Stimulated activated naive CD8-positive, alpha-beta T cell treated with anti-CD3 and anti-CD28 coated beads, Interleukin-15, amount 100 ng/mL, for 72 hours (primary cell): ENCODE measurements at regions not wholly inside any gene's neighbourhood (a gene's known extent, or its start where the extent isn't known, plus 50 kb on each side); places are given as distances from the start of the nearest gene placed in this dataset.

Experiments used
- ATAC-seq: fragments of 150-1000 bp; cut with Tn5 transposase; 2 replicates; pipeline ENCODE4 v1.10.0; 2021; ENCODE audit warnings: mild to moderate bottlenecking, moderate library complexity
- DNase-seq, 2 donors: peaks; one replicate each; pipeline ENCODE4 v3.0.0; 2021 to 2022
- H3K27ac Mint-ChIP-seq, 2 donors: one replicate each; pipeline ENCODE4 v1.8.0; 2022; ENCODE audit warnings: mild to moderate bottlenecking in 2 of 2, mixed read lengths in 2 of 2, moderate library complexity in 2 of 2
- H3K27me3 Mint-ChIP-seq: one replicate; pipeline ENCODE4 v1.8.0; 2022; ENCODE audit warnings: mixed read lengths
- H3K4me1 Mint-ChIP-seq: one replicate; pipeline ENCODE4 v1.8.0; 2022; ENCODE audit warnings: mild to moderate bottlenecking, mixed read lengths
- H3K4me3 Mint-ChIP-seq, 2 donors: one replicate each; pipeline ENCODE4 v1.8.0; 2022; ENCODE audit warnings: mild to moderate bottlenecking in 2 of 2, mixed read lengths in 2 of 2, moderate library complexity in 1 of 2
- H3K9me3 Mint-ChIP-seq, 2 donors: one replicate each; pipeline ENCODE4 v1.8.0; 2022; ENCODE audit warnings: mixed read lengths in 2 of 2

DNA sequence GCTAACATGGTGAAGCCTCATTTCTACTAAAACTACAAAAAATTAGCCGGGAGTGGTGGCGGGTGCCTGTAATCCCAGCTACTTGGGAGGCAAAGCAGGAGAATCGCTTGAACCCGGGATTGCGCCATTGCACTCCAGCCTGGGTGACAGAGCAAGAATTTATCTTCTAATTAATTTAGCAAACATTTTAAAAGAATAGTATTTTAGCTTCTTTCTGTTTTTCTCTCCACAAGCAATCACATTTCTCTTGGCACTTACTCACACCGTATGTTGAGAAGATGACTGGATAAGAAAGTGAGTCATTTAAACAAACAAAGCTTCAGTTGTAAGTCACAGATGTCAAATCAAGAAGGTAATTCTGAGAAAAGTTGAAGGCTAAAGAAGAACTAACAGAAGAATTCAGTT lies 264.0 kb downstream of the ARL4A start:
- ATAC-seq = no peak
- H3K9me3 Mint-ChIP-seq = no peaks in the 10 kb centered on the region
- no peak for DNase-seq
- H3K4me3 Mint-ChIP-seq = no peak overlapping the region
- no peaks in the 10 kb centered on the region for H3K4me1 Mint-ChIP-seq
- no peaks in the 10 kb centered on the region for H3K27me3 Mint-ChIP-seq
- no peak overlapping the region for H3K27ac Mint-ChIP-seq

DNA sequence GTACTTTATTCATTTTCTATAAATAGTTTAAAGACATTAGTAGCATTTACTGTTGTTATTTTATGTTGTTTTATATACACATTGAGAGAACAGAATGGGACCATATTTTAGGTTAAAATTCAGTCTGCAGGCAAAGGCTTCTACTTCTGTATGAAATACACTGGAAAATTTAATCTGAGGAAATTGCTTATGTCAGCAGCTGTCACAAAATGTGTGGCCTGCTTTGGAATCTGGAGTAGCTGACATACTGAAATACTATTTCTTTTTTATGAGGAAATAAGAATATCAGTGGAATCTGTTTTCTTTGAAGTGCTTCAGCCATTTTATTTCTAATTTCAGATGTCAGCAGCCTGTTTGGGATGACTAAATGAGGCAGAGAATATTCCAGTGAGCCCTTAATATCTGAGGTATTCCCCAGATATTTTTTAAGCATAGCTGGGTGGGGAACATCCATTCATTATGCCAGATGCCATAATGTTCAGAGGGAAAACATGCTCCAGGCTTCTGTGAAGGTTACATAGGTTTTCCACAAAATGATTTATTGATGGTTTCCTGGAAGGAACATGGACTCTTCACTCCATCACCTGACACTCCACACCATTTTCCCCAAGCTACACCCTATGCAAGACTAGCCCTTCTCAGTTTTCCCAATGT lies 267.1 kb downstream of the ARL4A start:
- Mint-ChIP-seq H3K4me1 (no peaks in the 10 kb centered on the region), H3K27ac (no peak overlapping the region), H3K9me3 (no peaks in the 10 kb centered on the region), H3K4me3 (no peak overlapping the region), H3K27me3 (peaks cover 3% of the 10 kb centered on the region)
- no peak for ATAC-seq
- DNase-seq = no peak

DNA sequence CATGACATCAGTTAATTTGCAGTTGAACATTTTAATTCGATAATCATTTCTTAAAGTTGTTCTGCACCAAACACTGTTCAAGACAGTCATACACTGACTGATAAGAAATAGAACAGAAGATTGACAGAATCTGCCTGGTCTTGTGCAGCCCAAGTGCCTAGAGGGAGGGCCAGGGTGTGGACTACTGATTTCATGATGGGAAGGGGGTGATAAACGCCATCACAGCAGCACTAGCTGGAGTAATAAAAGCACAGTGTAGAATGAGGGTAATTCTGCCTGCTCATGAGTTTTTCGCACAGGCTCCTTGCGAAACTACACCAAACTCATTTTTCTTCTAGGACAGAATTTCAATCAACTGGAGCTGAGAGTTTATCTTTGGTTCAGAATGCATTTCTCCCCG lies 270.1 kb downstream of the ARL4A start:
- H3K4me3 Mint-ChIP-seq = no peak overlapping the region
- H3K27ac Mint-ChIP-seq = no peak overlapping the region

DNA sequence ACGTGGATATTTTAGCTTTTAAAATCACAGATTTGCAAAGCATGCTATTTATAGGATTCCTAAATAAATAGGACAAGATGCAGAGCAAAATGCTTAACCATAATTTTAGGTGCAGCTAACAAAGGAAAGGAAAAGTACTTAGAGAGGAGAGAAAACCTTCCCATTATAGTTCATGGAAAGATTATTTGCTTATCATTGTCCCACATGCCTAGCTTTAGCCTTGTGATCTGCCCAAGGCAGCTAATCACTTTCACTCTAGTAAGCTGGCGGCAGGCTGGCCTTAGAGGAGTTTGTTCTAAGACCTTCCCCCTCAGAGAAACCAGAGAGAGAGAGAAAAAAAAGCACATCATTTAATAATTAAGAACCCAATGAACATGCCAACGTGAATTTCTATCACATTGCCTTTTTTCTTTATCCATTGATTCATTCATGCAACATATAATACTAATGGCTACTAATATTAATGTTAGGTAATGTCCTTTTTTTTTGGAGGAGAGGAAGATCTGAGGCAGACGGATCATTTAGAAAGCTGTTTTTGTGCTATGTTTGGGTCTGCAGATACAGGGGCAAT lies 274.6 kb downstream of the ARL4A start:
- peaks cover 13% of the 10 kb centered on the region for H3K27me3 Mint-ChIP-seq
- DNase-seq (no peak), ATAC-seq (no peak)
- no peaks in the 10 kb centered on the region for H3K9me3 Mint-ChIP-seq
- no peak overlapping the region for H3K27ac Mint-ChIP-seq
- H3K4me3 Mint-ChIP-seq = no peak overlapping the region
- no peaks in the 10 kb centered on the region for H3K4me1 Mint-ChIP-seq

More for the DNA sequence above, 270.1 kb downstream of the ARL4A start:
- no peak for DNase-seq
- H3K9me3 Mint-ChIP-seq = no peaks in the 10 kb centered on the region
- H3K4me1 Mint-ChIP-seq = no peaks in the 10 kb centered on the region
- H3K27me3 Mint-ChIP-seq = peaks cover 13% of the 10 kb centered on the region
- no peak for ATAC-seq

DNA sequence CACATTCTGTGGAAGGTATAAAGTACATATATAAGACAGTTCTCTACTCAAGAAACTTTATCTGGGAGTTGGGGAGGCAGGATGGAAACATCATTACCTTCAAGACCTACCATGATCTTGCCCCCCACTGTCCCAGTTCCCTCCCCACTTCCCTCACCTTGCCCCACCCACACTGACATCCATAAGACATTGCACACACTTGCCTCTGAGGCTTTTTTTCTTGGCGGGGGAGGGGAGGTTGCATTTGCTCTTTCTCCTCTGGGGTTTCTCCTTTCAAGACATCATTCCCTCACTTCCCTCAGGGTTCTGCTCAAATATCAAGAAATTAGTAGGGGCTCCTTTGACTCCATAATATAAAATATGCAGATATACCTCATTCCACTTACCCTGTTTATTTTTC lies 276.0 kb downstream of the ARL4A start:
- ATAC-seq (no peak), DNase-seq (no peak)
- no peak overlapping the region for H3K4me3 Mint-ChIP-seq
- no peaks in the 10 kb centered on the region for H3K9me3 Mint-ChIP-seq
- no peaks in the 10 kb centered on the region for H3K4me1 Mint-ChIP-seq
- H3K27ac Mint-ChIP-seq = no peak overlapping the region
- H3K27me3 Mint-ChIP-seq = peaks cover 13% of the 10 kb centered on the region

DNA sequence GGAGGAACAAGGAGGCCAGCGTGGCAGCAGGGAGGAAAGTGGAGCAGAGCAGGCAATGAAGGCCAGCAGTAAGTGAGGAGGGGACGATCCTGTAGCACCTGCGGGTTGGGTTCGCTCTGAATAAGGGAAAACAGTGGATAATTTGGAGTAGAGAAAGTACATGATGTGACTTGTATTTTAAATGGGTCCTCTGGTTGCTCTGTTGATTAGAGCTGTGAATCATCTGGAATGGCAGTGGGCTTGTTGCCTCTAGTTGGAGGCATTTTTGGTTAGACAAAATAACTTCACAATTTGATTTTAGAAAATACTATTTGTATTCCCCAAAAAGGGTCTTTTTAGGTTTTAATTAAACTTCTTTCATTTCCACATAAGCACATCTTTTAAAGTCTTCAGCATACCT lies 277.4 kb downstream of the ARL4A start:
- Mint-ChIP-seq H3K4me1 (no peaks in the 10 kb centered on the region), H3K9me3 (no peaks in the 10 kb centered on the region), H3K4me3 (no peak overlapping the region), H3K27ac (no peak overlapping the region), H3K27me3 (peaks cover 7% of the 10 kb centered on the region)
- ATAC-seq = no peak
- DNase-seq = no peak

DNA sequence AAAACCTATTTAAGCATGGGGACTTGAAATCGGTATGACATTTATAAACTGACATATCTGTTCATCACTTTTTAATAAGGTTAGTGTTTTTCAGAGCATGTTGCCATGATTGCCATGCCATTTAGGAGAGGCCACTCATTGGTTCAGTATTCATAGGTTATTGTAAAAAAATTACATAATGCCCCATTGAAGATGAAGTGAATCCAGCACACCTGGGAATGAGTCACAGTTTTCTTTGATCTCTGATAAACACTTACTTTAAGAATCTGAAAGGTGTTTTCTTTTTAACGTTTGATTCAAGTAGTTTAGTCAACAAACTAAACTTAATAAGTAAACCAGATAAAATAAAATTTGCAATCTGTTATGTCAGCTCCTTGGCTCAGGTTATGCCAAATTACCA lies 278.3 kb downstream of the ARL4A start:
- Mint-ChIP-seq H3K4me3 (no peak overlapping the region), H3K27ac (no peak overlapping the region), H3K4me1 (no peaks in the 10 kb centered on the region), H3K27me3 (peaks cover 6% of the 10 kb centered on the region), H3K9me3 (no peaks in the 10 kb centered on the region)
- DNase-seq (no peak), ATAC-seq (no peak)

DNA sequence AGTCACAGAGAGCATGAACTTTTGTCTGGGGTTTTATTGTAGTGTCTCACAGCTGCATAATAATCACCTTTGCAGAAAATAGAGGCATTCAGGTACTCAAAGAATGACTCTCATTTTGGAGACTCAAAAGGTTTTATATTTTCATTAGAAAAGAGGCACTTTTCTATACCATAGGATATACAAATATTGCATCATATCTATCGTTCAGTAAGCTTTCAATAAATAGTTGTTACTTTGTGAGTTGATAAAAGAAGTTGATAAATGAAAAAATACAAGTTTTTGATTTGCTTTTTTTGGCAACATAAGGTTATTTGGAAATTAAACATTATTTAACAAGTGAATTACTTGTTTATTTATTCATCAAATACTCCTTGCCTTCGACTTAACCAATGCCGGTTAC lies 279.9 kb downstream of the ARL4A start:
- no peak overlapping the region for H3K27ac Mint-ChIP-seq
- no peaks in the 10 kb centered on the region for H3K27me3 Mint-ChIP-seq
- no peak for DNase-seq
- no peak for ATAC-seq
- H3K9me3 Mint-ChIP-seq = no peaks in the 10 kb centered on the region
- H3K4me3 Mint-ChIP-seq = no peak overlapping the region
- no peaks in the 10 kb centered on the region for H3K4me1 Mint-ChIP-seq

DNA sequence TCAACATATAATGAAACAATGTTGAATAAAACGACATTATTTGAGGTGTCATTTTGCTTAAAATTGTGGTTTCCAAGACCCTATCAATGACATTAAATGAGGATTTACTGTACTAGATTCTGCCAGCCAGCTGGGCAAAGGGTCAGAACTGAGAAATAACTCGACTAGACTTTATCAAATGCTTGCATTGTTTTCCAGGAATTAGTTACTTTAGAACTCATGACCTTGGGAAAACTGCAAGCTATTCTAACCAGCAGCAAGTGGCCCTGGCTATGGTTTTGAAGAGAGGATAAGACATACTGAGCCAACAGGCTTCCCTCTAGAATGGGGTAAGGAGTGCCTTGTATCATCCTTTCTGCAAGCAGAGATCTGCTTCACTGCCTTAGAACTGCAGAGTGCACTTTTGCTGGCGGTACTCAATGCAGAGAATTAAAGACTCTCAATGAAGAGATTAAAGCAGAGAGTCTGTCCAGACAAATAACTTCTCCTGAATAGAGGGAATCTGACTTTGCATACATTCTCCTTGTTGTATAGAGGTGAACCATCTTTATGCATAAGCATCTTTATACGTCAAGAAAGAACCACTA lies 281.5 kb downstream of the ARL4A start:
- no peak overlapping the region for H3K27ac Mint-ChIP-seq
- no peak for ATAC-seq
- H3K27me3 Mint-ChIP-seq = no peaks in the 10 kb centered on the region

DNA sequence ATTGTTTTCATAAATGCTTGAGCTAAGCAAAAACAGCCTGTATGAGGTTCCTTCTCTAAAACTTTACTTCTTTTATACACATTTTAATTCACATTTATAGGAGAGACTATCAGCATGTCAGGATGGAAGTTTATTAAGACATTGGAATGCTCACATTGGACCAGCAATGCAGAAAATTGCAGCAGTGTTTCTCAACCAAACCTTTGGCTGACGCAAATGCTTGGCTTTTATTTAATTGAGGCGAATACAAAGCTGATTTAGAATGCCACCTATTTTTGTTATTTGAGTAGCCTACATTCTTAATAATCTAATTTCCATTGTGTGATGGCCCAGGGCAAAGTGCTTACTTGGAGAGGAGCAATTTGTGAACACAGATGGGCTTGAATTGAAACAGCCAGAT lies 283.2 kb downstream of the ARL4A start:
- Mint-ChIP-seq H3K4me3 (no peak overlapping the region), H3K27ac (no peak overlapping the region), H3K9me3 (no peaks in the 10 kb centered on the region), H3K27me3 (no peaks in the 10 kb centered on the region), H3K4me1 (no peaks in the 10 kb centered on the region)
- ATAC-seq = no peak
- no peak for DNase-seq

More for the DNA sequence above, 281.5 kb downstream of the ARL4A start:
- no peak for DNase-seq
- Mint-ChIP-seq H3K4me3 (no peak overlapping the region), H3K4me1 (no peaks in the 10 kb centered on the region), H3K9me3 (no peaks in the 10 kb centered on the region)

DNA sequence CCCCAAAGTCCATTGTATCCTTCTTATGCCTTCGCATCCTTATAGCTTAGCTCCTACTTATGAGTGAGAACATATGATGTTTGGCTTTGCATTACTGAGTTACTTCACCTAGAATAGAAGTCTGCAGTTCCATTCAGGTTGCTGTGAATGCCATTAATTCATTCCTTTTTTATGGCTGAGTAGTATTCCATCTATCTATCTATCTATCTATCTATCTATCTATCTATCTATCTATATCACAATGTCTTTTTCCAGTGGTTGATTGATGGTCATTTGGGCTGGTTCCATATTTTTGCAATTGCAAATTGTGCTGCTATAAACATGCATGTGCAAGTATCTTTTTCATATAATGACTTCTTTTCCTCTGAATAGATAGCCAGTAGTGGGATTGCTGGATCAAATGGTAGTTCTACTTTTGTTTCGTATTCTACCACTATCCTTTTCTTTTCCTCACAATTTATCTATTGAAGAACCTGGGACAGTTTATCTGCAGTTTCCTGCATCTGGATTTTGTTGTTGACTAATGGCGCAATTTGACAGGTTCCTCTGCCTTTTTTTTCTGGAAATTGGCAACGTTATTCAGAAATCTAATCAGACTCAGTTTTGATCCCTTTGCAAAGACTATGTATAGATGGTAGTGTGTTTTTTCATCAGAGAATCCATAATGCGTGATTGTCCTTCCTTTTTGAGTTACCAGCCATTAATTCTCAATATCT lies 287.2 kb downstream of the ARL4A start:
- Mint-ChIP-seq H3K27me3 (no peaks in the 10 kb centered on the region), H3K9me3 (no peaks in the 10 kb centered on the region), H3K27ac (no peak overlapping the region), H3K4me3 (no peak overlapping the region), H3K4me1 (no peaks in the 10 kb centered on the region)
- ATAC-seq (no peak), DNase-seq (no peak)

DNA sequence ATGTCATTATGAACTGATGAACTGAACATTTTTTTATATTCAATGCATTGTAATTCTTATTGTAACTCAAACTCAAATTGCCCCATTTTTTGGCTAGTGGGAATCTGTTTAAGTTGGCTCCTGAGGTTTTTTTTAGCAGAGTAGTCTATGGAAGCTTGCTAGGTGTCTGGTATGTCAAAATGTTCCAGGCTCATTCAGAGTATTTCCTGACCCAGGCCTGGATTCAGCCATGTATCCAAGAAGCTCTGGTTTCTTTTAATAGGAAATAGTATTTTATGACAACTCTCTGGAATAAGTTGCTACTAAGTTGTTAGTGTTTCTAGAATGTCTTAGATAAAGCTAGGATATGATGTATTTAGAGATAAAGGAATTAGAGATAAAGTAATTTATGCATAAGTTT lies 288.0 kb downstream of the ARL4A start:
- Mint-ChIP-seq H3K27me3 (no peaks in the 10 kb centered on the region), H3K4me3 (no peak overlapping the region), H3K27ac (no peak overlapping the region), H3K4me1 (no peaks in the 10 kb centered on the region), H3K9me3 (no peaks in the 10 kb centered on the region)
- DNase-seq (no peak), ATAC-seq (no peak)

DNA sequence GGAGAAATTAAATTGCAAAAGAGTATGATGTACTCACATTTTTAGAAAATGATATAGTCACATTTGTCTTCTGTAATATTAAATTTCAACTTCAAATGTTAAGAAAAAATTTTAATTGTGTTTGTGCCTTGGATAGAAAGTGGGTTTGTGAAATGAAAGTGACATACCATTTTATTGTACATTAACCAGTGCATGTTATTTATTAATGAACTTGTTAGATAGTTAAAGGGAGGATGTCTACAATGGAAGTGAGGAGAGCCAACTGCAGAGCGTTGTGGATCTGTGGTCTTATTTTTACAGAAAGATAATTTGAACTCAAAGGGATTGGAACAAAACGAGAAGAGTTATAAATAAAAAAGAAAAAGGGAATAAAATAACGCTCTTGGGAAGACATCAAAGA lies 291.7 kb downstream of the ARL4A start:
- no peak for DNase-seq
- Mint-ChIP-seq H3K4me3 (no peak overlapping the region), H3K9me3 (no peaks in the 10 kb centered on the region), H3K27ac (no peak overlapping the region), H3K27me3 (no peaks in the 10 kb centered on the region), H3K4me1 (no peaks in the 10 kb centered on the region)
- ATAC-seq = no peak

DNA sequence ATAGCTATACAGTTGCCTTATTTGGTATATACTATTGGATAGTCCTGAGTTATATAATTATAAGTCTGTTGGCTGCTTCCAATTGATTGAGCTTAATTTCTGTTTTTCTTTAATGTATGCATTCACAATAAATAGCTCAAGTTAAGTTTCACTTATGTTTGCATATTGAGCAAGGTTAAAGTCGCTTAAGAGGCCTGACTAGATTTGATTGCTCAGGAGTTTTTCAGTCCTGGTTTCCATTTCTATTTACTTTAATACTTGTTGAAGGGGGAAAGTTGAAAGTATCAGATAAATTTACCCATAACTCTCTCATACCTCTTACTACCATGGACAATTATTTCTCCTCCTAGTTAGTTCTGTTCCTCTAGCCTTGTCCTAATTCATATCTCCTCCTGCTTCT lies 294.7 kb downstream of the ARL4A start:
- no peak overlapping the region for H3K4me3 Mint-ChIP-seq
- no peaks in the 10 kb centered on the region for H3K9me3 Mint-ChIP-seq
- DNase-seq = no peak
- H3K27me3 Mint-ChIP-seq = peaks cover 8% of the 10 kb centered on the region
- ATAC-seq = no peak
- no peaks in the 10 kb centered on the region for H3K4me1 Mint-ChIP-seq
- H3K27ac Mint-ChIP-seq = no peak overlapping the region

DNA sequence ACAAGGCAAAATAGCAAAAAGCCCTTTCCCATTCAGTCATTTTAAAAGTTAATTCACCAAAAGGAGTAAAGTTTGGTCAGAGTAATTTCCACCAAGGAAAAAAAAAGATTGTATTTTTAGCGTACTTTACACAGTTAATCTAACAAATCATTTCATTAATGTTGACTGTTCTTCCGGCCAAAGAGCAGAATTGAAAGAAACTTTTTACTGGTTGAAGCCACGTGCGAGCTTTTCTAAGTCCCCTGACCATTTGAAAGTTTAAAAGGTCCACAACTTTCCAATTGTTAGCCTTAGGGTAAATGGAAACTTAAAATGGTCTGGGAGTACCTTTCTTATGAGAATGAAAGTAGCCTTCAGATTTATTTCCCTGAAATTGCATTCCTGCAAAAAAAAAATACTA lies 296.7 kb downstream of the ARL4A start:
- Mint-ChIP-seq H3K27ac (no peak overlapping the region), H3K4me3 (no peak overlapping the region), H3K27me3 (peaks cover 8% of the 10 kb centered on the region), H3K4me1 (no peaks in the 10 kb centered on the region), H3K9me3 (no peaks in the 10 kb centered on the region)
- ATAC-seq (no peak), DNase-seq (no peak)

DNA sequence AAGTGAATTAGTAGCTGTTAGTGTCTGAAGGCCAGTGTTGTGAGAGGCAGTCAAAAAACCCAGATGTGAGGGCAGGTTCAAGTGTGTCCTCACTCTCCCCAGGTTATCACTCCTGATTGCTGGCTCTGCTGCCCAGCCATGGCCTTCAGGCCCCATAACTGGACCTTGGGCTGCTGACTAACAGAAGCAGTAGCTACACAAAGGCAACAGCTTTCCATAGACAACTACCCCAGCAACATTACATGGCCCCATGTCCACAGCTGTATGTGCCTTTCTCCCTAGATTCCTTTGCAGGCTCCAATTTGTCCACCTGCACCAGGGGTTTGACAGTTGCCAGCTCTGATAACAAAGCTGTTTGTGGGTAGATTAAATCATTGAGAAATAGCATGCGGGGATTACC lies 297.8 kb downstream of the ARL4A start:
- H3K27me3 Mint-ChIP-seq = peaks cover 8% of the 10 kb centered on the region
- H3K4me1 Mint-ChIP-seq = no peaks in the 10 kb centered on the region
- ATAC-seq = no peak
- no peaks in the 10 kb centered on the region for H3K9me3 Mint-ChIP-seq
- DNase-seq = no peak
- H3K27ac Mint-ChIP-seq = no peak overlapping the region
- H3K4me3 Mint-ChIP-seq = no peak overlapping the region
